Stimulated activated CD8-positive, alpha-beta memory T cell treated with anti-CD3 and anti-CD28 coated beads, Interleukin-7, amount 100 ng/mL, for 48 hours (primary cell): ENCODE measurements at regions not wholly inside any gene's neighbourhood (a gene's known extent, or its start where the extent isn't known, plus 50 kb on each side); places are given as distances from the start of the nearest gene placed in this dataset.
A peak's percentile ranks its signal among the peaks of the same experiment; 100 is the strongest.
"Not testable (repeated sequence)": the region's sequence is repeated elsewhere in the genome, so short reads cannot be mapped to it uniquely, and the experiment has no call there.

ENCODE experiments used
- DNase-seq, 2 donors: peaks; one replicate each; pipeline ENCODE4 v3.0.0-alpha.2; 2020; ENCODE audit warnings: low read depth in 1 of 2; ENCODE audit errors: extremely low read depth in 1 of 2

- no peak for DNase-seq
Observed at GRCh38 chr1:233788687-233789086, 115.8 kb upstream of the SLC35F3 start.

GRCh38 chr1:233790121-233790520, 114.4 kb upstream of the SLC35F3 start:
- no peak for DNase-seq

- DNase-seq, result peak in 1 of 2 donors; percentile 5
Observed at GRCh38 chr1:233790662-233791371, 113.7 kb upstream of the SLC35F3 start.

- DNase-seq, result no peak
Observed at GRCh38 chr1:233791372-233791703, 113.1 kb upstream of the SLC35F3 start.

- DNase-seq, result no peak
Observed at GRCh38 chr1:233791721-233792120, 112.8 kb upstream of the SLC35F3 start.

GRCh38 chr1:233794863-233795262, 109.6 kb upstream of the SLC35F3 start:
- DNase-seq, result no peak

- no peak for DNase-seq
Observed at GRCh38 chr1:233796146-233796783, 108.2 kb upstream of the SLC35F3 start.

- no peak for DNase-seq
Observed at GRCh38 chr1:233802611-233803010, 101.9 kb upstream of the SLC35F3 start.

- no peak for DNase-seq
Observed at GRCh38 chr1:233805786-233806185, 98.7 kb upstream of the SLC35F3 start.

- no peak for DNase-seq
Observed at GRCh38 chr1:233815357-233815756, 89.1 kb upstream of the SLC35F3 start.

- DNase-seq, result no peak
Observed at GRCh38 chr1:233815865-233816264, 88.6 kb upstream of the SLC35F3 start.

- DNase-seq, result no peak
Observed at GRCh38 chr1:233816348-233816747, 88.1 kb upstream of the SLC35F3 start.

- DNase-seq, result no peak
Observed at GRCh38 chr1:233819042-233819441, 85.4 kb upstream of the SLC35F3 start.

GRCh38 chr1:233824179-233824578, 80.3 kb upstream of the SLC35F3 start:
- not testable (repeated sequence) for DNase-seq

- DNase-seq, result not testable (repeated sequence)
Observed at GRCh38 chr1:233827937-233828336, 76.5 kb upstream of the SLC35F3 start.

- DNase-seq, result no peak
Observed at GRCh38 chr1:233828480-233828879, 76.0 kb upstream of the SLC35F3 start.

GRCh38 chr1:233834609-233835008, 69.9 kb upstream of the SLC35F3 start:
- no peak for DNase-seq

- DNase-seq, result not testable (repeated sequence)
Observed at GRCh38 chr1:233838207-233838606, 66.3 kb upstream of the SLC35F3 start.

- no peak for DNase-seq
Observed at GRCh38 chr1:233843525-233844204, 60.8 kb upstream of the SLC35F3 start.

- no peak for DNase-seq
Observed at GRCh38 chr1:233844275-233844674, 60.2 kb upstream of the SLC35F3 start.

GRCh38 chr1:233844692-233845091, 59.8 kb upstream of the SLC35F3 start:
- no peak for DNase-seq
